Stimulated activated CD4-positive, alpha-beta T cell treated with anti-CD3 and anti-CD28 coated beads, Interleukin-2, amount 100 ng/mL, for 48 hours (primary cell): ENCODE measurements at regions not wholly inside any gene's neighbourhood (a gene's known extent, or its start where the extent isn't known, plus 50 kb on each side); places are given as distances from the start of the nearest gene placed in this dataset.

ENCODE experiments used
- DNase-seq, 2 donors: peaks; one replicate each; pipeline ENCODE4 v3.0.0-alpha.2; 2020

GRCh38 chr2:45134014-45134413 lies 124.8 kb upstream of the SIX2 start:
- DNase-seq: no peak

DNA sequence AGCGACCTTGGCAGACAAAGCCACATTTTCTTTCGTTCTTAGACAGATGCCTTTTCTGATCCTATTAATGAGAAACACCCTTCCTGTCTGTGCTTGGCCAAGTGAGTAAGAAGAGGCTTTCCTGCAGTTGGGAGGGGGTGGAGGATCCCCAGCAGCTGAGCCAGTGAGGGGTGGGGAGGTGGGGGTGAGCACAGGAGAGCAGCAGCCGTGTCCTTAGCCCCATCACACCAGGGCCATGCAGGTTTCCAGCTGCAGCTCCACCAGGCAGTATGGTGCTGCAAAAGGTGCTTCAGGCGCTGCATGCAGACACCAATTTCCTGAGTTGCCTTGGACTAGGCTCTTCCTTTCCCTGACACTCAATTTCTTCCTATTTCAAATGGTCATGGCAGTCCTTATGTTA lies 123.3 kb upstream of the SIX2 start:
- DNase-seq: no peak

DNA sequence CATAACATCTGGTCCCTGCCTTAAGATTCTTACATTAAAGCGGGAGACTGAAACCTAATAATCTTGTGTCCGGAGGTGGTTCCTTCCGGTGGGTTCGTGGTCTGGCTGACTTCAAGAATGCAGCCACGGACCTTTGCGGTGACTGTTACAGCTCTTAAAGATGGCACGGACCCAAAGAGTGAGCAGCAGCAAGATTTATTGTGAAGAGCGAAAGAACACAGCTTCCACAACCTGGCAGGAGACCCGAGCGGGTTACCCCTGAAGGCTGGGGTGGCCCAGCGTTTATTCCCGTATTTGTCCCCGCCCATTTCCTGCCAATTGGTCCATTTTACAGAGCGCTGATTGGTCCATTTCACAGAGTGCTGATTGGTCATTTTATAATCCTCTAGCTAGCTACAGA lies 122.3 kb upstream of the SIX2 start:
- DNase-seq: no peak

- DNase-seq: no peak
Measured at GRCh38 chr2:45130736-45131135, 121.5 kb upstream of the SIX2 start.

DNA sequence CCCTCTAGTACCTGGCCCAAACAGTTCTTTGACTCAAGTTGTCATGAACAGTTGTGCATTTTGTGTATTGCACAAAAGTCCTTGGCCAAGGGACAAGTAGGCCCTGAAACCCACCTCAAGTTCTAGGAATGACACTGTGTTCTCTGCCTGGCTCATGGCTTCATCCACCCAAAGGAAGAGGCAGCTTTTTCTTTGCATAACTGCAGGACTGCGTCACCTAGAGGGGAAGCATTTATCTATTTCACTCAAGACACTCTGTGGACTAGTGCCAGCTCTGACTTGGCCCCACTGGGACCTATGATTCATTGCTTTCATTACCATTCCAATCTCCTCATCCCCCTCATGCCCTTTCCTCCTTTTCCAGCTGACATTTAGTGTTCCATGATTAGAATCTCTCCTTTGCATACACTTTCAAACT lies 119.3 kb upstream of the SIX2 start:
- no peak for DNase-seq

DNA sequence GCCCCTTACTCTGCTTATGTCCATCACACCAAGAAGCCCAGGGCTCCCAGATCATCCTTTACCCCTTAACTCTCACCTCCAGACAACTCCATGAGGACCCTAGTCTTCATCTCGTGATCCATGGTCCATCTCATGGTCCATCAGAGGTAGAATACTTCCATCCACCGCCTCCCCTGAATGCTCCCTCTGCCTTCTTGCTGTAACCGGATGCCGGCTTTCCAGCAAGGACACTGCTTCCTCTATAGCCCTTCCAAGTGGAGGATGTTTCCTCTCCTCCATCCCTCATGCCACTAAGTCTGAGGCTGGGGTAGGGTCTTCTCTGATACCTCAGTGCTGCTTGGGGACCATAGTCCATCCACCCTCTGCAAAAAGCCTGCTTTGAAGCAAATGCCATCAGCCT lies 118.6 kb upstream of the SIX2 start:
- no peak for DNase-seq

- no peak for DNase-seq
Measured at GRCh38 chr2:45127321-45127720, 118.1 kb upstream of the SIX2 start.

DNA sequence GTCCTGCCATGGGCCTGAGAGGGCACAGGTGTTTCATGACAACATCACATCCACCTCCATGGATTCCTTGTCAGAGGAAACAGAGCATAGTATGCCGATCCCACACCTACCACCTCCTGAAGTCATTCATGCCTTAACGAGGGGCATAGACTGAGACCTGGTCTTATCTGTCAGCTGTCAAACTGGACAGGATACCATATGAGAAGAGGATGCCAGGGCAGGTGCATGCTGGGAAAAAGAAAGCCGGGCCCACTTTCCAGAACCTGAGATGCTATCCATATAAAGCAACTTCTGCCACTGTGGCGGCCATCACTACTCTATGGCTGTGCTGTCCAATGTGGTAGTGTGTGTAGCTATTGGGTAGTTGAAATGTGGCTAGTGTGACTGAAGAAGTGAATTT lies 116.0 kb upstream of the SIX2 start:
- no peak for DNase-seq

- DNase-seq: no peak
Measured at GRCh38 chr2:45124456-45124855, 115.2 kb upstream of the SIX2 start.

- DNase-seq: no peak
Measured at GRCh38 chr2:45123521-45124191, 114.4 kb upstream of the SIX2 start.

DNA sequence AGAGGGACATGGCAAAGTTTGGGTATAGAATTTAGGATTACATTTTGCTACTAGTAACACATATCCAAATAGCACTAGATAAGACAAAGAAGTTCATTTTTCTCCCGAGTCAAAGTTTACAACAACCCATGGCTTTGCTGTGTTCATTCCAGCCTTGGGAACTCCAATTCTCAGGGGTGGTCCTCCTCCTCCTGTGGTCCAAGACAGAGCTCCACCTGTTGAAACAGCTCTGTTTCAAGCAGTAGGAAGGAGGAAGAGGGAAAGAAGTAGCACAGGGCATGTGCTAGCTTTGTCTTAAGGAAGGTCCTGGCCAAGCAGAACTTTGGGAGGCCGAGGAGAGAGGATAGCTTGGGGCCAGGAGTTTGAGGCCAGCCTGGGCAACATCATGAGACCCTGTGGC lies 113.8 kb upstream of the SIX2 start:
- no peak for DNase-seq

GRCh38 chr2:45121236-45121927 lies 112.1 kb upstream of the SIX2 start:
- no peak for DNase-seq

GRCh38 chr2:45120546-45120945 lies 111.3 kb upstream of the SIX2 start:
- DNase-seq: no peak

DNA sequence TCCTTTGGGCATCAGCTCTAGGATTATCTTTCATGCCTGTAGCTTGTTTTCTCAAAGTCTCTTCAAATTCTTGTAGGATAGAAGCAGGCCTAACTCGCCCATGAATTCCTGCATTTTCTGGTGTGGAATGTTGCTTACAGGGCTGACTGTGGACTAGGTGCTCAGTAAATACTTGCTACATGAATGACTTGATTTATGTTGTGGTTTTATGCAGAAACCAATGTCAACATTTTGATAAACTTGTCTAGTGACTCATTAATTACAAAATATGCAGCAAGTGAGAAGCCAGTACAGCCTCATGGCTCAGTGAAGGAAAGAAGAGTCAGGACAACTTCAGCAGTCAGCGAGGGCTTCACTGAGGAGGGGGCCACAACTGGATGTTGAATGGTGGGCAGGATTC lies 110.6 kb upstream of the SIX2 start:
- DNase-seq: no peak

GRCh38 chr2:45119038-45119437 lies 109.8 kb upstream of the SIX2 start:
- no peak for DNase-seq

DNA sequence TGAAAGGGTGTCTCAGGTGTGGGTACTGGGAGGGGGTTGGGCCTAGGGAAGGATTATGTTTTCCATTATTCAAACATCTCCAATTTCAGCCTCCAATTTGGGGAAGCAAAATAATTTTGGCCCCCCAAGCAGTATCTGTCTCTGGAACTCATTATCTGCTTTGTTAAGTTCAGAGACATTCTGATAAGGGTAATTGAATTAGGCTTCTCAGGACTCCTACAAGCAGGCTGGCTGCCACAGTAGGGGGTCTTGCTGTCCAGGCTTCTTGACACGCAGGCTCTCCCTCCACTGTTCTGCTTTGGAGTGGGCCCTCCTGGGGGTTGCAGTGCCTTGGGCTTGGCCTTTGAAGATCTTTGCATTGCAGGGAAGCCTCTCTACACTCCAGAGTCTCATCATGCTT lies 108.1 kb upstream of the SIX2 start:
- no peak for DNase-seq

- DNase-seq: no peak
Measured at GRCh38 chr2:45115181-45115580, 105.9 kb upstream of the SIX2 start.

- DNase-seq: no peak
Measured at GRCh38 chr2:45114221-45114955, 105.1 kb upstream of the SIX2 start.

GRCh38 chr2:45112750-45113149 lies 103.5 kb upstream of the SIX2 start:
- no peak for DNase-seq

GRCh38 chr2:45105050-45105582 lies 95.9 kb upstream of the SIX2 start:
- no peak for DNase-seq

- DNase-seq: no peak
Measured at GRCh38 chr2:45104429-45104828, 95.2 kb upstream of the SIX2 start.

GRCh38 chr2:45103351-45104345 lies 94.4 kb upstream of the SIX2 start:
- DNase-seq: no peak
